ENCODE measurements at regions not wholly inside any gene's neighbourhood (a gene's known extent, or its start where the extent isn't known, plus 50 kb on each side); places are given as distances from the start of the nearest gene placed in this dataset.

- Histone ChIP-seq H3K4me1 (ENCODE audit: insufficient read depth, low read length) (no peaks in the 10 kb centered on the region), H2AFZ (ENCODE audit: low read depth, low read length) (no peak overlapping the region), H3K9me3 (ENCODE audit: insufficient read depth, low read length, severe bottlenecking) (no peaks in the 10 kb centered on the region), H3K4me2 (ENCODE audit: insufficient read depth, low read length) (no peak overlapping the region), H3K79me2 (ENCODE audit: insufficient read depth, low read length) (no peaks in the 10 kb centered on the region), H3K9ac (ENCODE audit: low read depth, low read length) (no peak overlapping the region), H4K20me1 (ENCODE audit: insufficient read depth, low read length) (peaks cover under 1% of the 10 kb centered on the region; the same call in 1 of the 2 replicates), H3K36me3 (ENCODE audit: insufficient read depth, low read length) (no peaks in the 10 kb centered on the region), H3K4me3 (ENCODE audit: low read depth in 1 of 2, low read length in 2 of 2) (no peak overlapping the region), H3K27ac (ENCODE audit: low read length) (no peak overlapping the region), H3K27me3 (ENCODE audit: insufficient read depth, low read length, poor library complexity) (peaks cover 11% of the 10 kb centered on the region)
- no peak for TF ChIP-seq EZH2 (IDR thresholded peaks at IDR 0.05; ENCODE audit: borderline replicate concordance, low read depth, low read length, severe bottlenecking)
- no peak for TF ChIP-seq CTCF (IDR thresholded peaks at IDR 0.05; ENCODE audit: borderline replicate concordance, extremely low read depth, low read length, poor library complexity, severe bottlenecking)
- ATAC-seq (ENCODE audit: insufficient read depth, low read depth) (no peak), DNase-seq (no peak)
Measured at GRCh38 chr13:31027136-31027535, 94.7 kb downstream of the TEX26 start.
